ENCODE measurements at regions not wholly inside any gene's neighbourhood (a gene's known extent, or its start where the extent isn't known, plus 50 kb on each side); places are given as distances from the start of the nearest gene placed in this dataset.

DNA sequence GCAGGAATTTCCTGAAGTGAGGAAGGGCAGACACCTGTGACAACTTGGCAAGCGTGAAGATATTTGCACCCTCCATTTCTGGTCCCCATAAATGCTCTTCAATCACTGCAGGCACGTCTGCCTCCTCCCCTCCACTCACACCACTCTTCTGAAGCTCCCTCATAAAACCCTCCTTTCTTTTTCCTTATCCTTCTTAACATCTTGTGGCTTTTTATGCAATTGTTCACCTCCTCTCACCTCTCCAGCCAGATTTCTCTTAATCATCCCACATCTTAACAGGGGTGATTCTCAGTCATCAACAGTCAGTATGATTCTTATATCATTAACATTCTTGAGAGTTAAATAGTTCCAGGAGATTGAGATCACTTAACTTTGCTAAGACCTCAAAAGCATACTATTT is 277.4 kb downstream of the SPRY1 start:
- Histone ChIP-seq H3K36me3 (replicated peaks in 1 of 2; ENCODE audit: control insufficient read depth in 1 of 2, insufficient read depth in 2 of 2, low read length in 1 of 2) (no peaks in the 10 kb centered on the region), H4K20me1 (ENCODE audit: insufficient read depth) (no peaks in the 10 kb centered on the region), H3K27me3 (ENCODE audit: insufficient read depth) (no peaks in the 10 kb centered on the region), H3K4me1 (ENCODE audit: control insufficient read depth in 1 of 2, insufficient read depth in 2 of 2, low read depth in 1 of 2, low read length in 1 of 2) (peaks cover 0 to 8% of the 10 kb centered on the region in 2 experiments; a peak in 1 of 4 replicates), H3K27ac (ENCODE audit: low read depth in 2 of 2, low read length in 1 of 2) (no peak overlapping the region), H3K9ac (no peak overlapping the region), H3K9me3 (no peaks in the 10 kb centered on the region), H3K4me3 (ENCODE audit: low read depth in 2 of 2, low read length in 1 of 2) (no peak overlapping the region), H3K4me2 (no peak overlapping the region), H3F3A (replicated peaks; ENCODE audit: insufficient read depth) (no peaks in the 10 kb centered on the region), H2AFZ (ENCODE audit: low read depth) (no peak overlapping the region), H3K79me2 (ENCODE audit: insufficient read depth) (no peaks in the 10 kb centered on the region), H3K9me2 (no peaks in the 10 kb centered on the region)
- ChIA-PET CTCF (no interaction called here), POLR2A (no interaction called here)
- no peak for TF ChIP-seq CHD2 (IDR thresholded peaks at IDR 0.05; ENCODE audit: low read length, partially characterized antibody)
- TF ChIP-seq, protein P1, sequence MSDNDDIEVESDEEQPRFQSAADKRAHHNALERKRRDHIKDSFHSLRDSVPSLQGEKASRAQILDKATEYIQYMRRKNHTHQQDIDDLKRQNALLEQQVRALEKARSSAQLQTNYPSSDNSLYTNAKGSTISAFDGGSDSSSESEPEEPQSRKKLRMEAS (IDR thresholded peaks at IDR 0.05; ENCODE audit: low read depth), result no peak
- TF ChIP-seq GATA2 (CRISPR knock-in tag; IDR thresholded peaks at IDR 0.05), result no peak
- TF ChIP-seq SMC3 (IDR thresholded peaks at IDR 0.05; ENCODE audit: low read depth, low read length), result no peak
- TF ChIP-seq MEF2A (IDR thresholded peaks at IDR 0.05; ENCODE audit: borderline replicate concordance, low read depth), result no peak
- TF ChIP-seq, protein P2, sequence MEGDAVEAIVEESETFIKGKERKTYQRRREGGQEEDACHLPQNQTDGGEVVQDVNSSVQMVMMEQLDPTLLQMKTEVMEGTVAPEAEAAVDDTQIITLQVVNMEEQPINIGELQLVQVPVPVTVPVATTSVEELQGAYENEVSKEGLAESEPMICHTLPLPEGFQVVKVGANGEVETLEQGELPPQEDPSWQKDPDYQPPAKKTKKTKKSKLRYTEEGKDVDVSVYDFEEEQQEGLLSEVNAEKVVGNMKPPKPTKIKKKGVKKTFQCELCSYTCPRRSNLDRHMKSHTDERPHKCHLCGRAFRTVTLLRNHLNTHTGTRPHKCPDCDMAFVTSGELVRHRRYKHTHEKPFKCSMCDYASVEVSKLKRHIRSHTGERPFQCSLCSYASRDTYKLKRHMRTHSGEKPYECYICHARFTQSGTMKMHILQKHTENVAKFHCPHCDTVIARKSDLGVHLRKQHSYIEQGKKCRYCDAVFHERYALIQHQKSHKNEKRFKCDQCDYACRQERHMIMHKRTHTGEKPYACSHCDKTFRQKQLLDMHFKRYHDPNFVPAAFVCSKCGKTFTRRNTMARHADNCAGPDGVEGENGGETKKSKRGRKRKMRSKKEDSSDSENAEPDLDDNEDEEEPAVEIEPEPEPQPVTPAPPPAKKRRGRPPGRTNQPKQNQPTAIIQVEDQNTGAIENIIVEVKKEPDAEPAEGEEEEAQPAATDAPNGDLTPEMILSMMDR (IDR thresholded peaks at IDR 0.05), result no peak
- TF ChIP-seq, protein P3, sequence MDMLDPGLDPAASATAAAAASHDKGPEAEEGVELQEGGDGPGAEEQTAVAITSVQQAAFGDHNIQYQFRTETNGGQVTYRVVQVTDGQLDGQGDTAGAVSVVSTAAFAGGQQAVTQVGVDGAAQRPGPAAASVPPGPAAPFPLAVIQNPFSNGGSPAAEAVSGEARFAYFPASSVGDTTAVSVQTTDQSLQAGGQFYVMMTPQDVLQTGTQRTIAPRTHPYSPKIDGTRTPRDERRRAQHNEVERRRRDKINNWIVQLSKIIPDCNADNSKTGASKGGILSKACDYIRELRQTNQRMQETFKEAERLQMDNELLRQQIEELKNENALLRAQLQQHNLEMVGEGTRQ (IDR thresholded peaks at IDR 0.05; ENCODE audit: borderline replicate concordance, low read depth, low read length), result no peak
- TF ChIP-seq PBX3 (IDR thresholded peaks at IDR 0.05), result no peak
- no peak for TF ChIP-seq RXRA (IDR thresholded peaks at IDR 0.05; ENCODE audit: borderline replicate concordance, low read depth)
- no peak for TF ChIP-seq FOXM1 (IDR thresholded peaks at IDR 0.05; ENCODE audit: low read depth)
- TF ChIP-seq RCOR1 (IDR thresholded peaks at IDR 0.05; ENCODE audit: low read length), result no peak
- TF ChIP-seq EZH2phosphoT487 (IDR thresholded peaks at IDR 0.05; ENCODE audit: borderline replicate concordance, low read depth), result no peak
- TF ChIP-seq NFIC (IDR thresholded peaks at IDR 0.05; ENCODE audit: borderline replicate concordance), result no peak
- TF ChIP-seq TEAD4 (IDR thresholded peaks at IDR 0.05; ENCODE audit: borderline replicate concordance, insufficient read depth), result no peak
- no peak for TF ChIP-seq IRF3 (IDR thresholded peaks at IDR 0.05; ENCODE audit: low read depth, low read length)
- TF ChIP-seq JUND (IDR thresholded peaks at IDR 0.05), result no peak
- TF ChIP-seq GABPA (IDR thresholded peaks at IDR 0.05; ENCODE audit: low read depth), result no peak
- TF ChIP-seq FOXJ3 (CRISPR knock-in tag; IDR thresholded peaks at IDR 0.05), result no peak
- TF ChIP-seq, protein P4, sequence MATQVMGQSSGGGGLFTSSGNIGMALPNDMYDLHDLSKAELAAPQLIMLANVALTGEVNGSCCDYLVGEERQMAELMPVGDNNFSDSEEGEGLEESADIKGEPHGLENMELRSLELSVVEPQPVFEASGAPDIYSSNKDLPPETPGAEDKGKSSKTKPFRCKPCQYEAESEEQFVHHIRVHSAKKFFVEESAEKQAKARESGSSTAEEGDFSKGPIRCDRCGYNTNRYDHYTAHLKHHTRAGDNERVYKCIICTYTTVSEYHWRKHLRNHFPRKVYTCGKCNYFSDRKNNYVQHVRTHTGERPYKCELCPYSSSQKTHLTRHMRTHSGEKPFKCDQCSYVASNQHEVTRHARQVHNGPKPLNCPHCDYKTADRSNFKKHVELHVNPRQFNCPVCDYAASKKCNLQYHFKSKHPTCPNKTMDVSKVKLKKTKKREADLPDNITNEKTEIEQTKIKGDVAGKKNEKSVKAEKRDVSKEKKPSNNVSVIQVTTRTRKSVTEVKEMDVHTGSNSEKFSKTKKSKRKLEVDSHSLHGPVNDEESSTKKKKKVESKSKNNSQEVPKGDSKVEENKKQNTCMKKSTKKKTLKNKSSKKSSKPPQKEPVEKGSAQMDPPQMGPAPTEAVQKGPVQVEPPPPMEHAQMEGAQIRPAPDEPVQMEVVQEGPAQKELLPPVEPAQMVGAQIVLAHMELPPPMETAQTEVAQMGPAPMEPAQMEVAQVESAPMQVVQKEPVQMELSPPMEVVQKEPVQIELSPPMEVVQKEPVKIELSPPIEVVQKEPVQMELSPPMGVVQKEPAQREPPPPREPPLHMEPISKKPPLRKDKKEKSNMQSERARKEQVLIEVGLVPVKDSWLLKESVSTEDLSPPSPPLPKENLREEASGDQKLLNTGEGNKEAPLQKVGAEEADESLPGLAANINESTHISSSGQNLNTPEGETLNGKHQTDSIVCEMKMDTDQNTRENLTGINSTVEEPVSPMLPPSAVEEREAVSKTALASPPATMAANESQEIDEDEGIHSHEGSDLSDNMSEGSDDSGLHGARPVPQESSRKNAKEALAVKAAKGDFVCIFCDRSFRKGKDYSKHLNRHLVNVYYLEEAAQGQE (IDR thresholded peaks at IDR 0.05; ENCODE audit: low read depth, low read length), result no peak
- TF ChIP-seq SIN3A (IDR thresholded peaks at IDR 0.05; ENCODE audit: borderline replicate concordance, low read depth, low read length), result no peak
- 86% methylated on average over 2 of the region's 2 CpGs for WGBS (ENCODE audit: low lambda C conversion rate)
- no peak for DNase-seq

Data from SK-N-SH (cell line).